ENCODE measurements at regions not wholly inside any gene's neighbourhood (a gene's known extent, or its start where the extent isn't known, plus 50 kb on each side); places are given as distances from the start of the nearest gene placed in this dataset.

GRCh38 chr2:125274718-125275117 is 1249.6 kb downstream of the CNTNAP5 start:
- no peak for DNase-seq (ENCODE audit: low read depth)
- no peak overlapping the region for H3K4me3 ChIP-seq (ENCODE audit: low read depth, low read length)
- no peak for TF ChIP-seq CTCF (IDR thresholded peaks at IDR 0.05; ENCODE audit: low read depth, low read length, missing control alignments)

- DNase-seq (ENCODE audit: low read depth), result no peak
- no peak for TF ChIP-seq CTCF (IDR thresholded peaks at IDR 0.05; ENCODE audit: low read depth, low read length, missing control alignments)
Observed at GRCh38 chr2:125280265-125280664, 1255.2 kb downstream of the CNTNAP5 start.

GRCh38 chr2:125281242-125281641 is 1256.2 kb downstream of the CNTNAP5 start:
- TF ChIP-seq CTCF (IDR thresholded peaks at IDR 0.05; ENCODE audit: low read depth, low read length, missing control alignments), result no peak

More at GRCh38 chr2:125280265-125280664, 1255.2 kb downstream of the CNTNAP5 start:
- no peak overlapping the region for H3K4me3 ChIP-seq (ENCODE audit: low read depth, low read length)

GRCh38 chr2:125296742-125297141 is 1271.7 kb downstream of the CNTNAP5 start:
- no peak for DNase-seq (ENCODE audit: low read depth)
- peak; percentile 11 for TF ChIP-seq CTCF (IDR thresholded peaks at IDR 0.05; ENCODE audit: low read depth, low read length, missing control alignments)
- no peak overlapping the region for H3K4me3 ChIP-seq (ENCODE audit: low read depth, low read length)

More at GRCh38 chr2:125281242-125281641, 1256.2 kb downstream of the CNTNAP5 start:
- no peak overlapping the region for H3K4me3 ChIP-seq (ENCODE audit: low read depth, low read length)
- no peak for DNase-seq (ENCODE audit: low read depth)

GRCh38 chr2:125310657-125311364 is 1285.7 kb downstream of the CNTNAP5 start:
- TF ChIP-seq CTCF (IDR thresholded peaks at IDR 0.05; ENCODE audit: low read depth, low read length, missing control alignments), result no peak
- DNase-seq (ENCODE audit: low read depth), result no peak
- H3K4me3 ChIP-seq (ENCODE audit: low read depth, low read length), result no peak overlapping the region

GRCh38 chr2:125312342-125312741 is 1287.3 kb downstream of the CNTNAP5 start:
- no peak for TF ChIP-seq CTCF (IDR thresholded peaks at IDR 0.05; ENCODE audit: low read depth, low read length, missing control alignments)
- no peak overlapping the region for H3K4me3 ChIP-seq (ENCODE audit: low read depth, low read length)
- DNase-seq (ENCODE audit: low read depth), result no peak

- no peak for DNase-seq (ENCODE audit: low read depth)
- no peak overlapping the region for H3K4me3 ChIP-seq (ENCODE audit: low read depth, low read length)
- no peak for TF ChIP-seq CTCF (IDR thresholded peaks at IDR 0.05; ENCODE audit: low read depth, low read length, missing control alignments)
Observed at GRCh38 chr2:125313806-125314205, 1288.7 kb downstream of the CNTNAP5 start.
